Stomach (tissue), 4 donors: ENCODE measurements at regions not wholly inside any gene's neighbourhood (a gene's known extent, or its start where the extent isn't known, plus 50 kb on each side); places are given as distances from the start of the nearest gene placed in this dataset.

Experiments used
- EP300 ChIP-seq: sonication (generic); formaldehyde crosslinking; IDR thresholded peaks from one replicate; pipeline ENCODE4 v1.6.1; 2017; ENCODE audit warnings: antibody characterized with exemption
- POLR2A ChIP-seq, 4 donors: fragments of 450-650 bp; IDR thresholded peaks; one replicate each; pipeline ENCODE4 v1.6.1; 2016; ENCODE audit warnings: antibody characterized with exemption in 4 of 4, control low read depth in 2 of 4, mild to moderate bottlenecking in 1 of 4, moderate library complexity in 1 of 4
- TF ChIP-seq, protein P1 (sequence below), 7 experiments: fragments of 450-650 bp in 4 of 7; fragments of 200-600 bp in 3 of 7; sonication (generic) in 3 of 7; IDR thresholded peaks; one replicate each; pipeline ENCODE4 v1.5.1; 2016 to 2019; ENCODE audit warnings: antibody characterized with exemption in 7 of 7, control low read depth in 2 of 7, mild to moderate bottlenecking in 1 of 7

DNA sequence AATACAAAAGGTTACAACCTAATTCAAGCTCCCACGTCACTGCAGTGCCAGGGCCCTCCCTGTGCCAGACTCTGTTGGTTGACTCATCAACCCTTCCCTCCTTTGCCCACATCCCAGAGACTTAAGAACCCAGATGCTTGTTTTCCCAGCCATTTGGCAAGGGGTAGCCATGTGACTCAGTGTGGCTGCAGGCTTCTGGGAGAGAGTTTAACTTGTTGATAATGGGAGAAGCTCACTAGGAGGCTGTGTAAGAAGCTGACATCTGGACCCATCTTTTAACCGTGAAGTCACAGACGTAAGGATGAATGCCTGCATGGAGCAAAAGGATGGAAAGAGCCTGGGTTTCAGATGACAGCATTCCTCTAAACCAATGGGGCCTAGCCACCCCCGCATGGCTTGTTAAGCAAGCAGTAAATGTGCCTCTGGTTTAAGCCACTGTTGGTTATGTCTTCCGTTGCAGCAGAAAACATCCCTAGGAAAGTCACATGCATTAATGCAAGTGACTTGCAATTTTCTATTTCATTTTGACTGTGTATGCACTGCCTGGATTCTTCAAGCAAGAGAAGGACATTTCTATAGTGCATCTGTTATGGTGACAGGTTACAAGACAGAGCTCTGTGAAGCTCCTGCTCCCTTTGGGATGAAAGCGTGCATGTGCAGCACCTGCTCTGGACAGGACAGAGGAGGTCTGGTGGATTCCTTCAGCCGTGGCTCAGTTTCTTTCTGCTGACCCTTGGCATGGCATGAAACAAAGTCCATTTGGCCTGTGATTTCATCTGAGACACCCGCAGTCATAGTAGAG is 57.5 kb upstream of the CREB5 start:
- TF ChIP-seq, protein P1, sequence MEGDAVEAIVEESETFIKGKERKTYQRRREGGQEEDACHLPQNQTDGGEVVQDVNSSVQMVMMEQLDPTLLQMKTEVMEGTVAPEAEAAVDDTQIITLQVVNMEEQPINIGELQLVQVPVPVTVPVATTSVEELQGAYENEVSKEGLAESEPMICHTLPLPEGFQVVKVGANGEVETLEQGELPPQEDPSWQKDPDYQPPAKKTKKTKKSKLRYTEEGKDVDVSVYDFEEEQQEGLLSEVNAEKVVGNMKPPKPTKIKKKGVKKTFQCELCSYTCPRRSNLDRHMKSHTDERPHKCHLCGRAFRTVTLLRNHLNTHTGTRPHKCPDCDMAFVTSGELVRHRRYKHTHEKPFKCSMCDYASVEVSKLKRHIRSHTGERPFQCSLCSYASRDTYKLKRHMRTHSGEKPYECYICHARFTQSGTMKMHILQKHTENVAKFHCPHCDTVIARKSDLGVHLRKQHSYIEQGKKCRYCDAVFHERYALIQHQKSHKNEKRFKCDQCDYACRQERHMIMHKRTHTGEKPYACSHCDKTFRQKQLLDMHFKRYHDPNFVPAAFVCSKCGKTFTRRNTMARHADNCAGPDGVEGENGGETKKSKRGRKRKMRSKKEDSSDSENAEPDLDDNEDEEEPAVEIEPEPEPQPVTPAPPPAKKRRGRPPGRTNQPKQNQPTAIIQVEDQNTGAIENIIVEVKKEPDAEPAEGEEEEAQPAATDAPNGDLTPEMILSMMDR (IDR thresholded peaks at IDR 0.05): no peak
- TF ChIP-seq POLR2A (IDR thresholded peaks at IDR 0.05) (no peak), EP300 (no peak)
